ENCODE measurements at regions not wholly inside any gene's neighbourhood (a gene's known extent, or its start where the extent isn't known, plus 50 kb on each side); places are given as distances from the start of the nearest gene placed in this dataset.

GRCh38 chr4:108498925-108499324, 121.5 kb upstream of the RPL34 start:
- TF ChIP-seq CTCF (IDR thresholded peaks at IDR 0.05) (no peak), EZH2 (IDR thresholded peaks at IDR 0.05; ENCODE audit: borderline replicate concordance, insufficient read depth, low read depth, low read length, poor library complexity, severe bottlenecking) (no peak)

All from B cell (primary cell).